NCI-H526 treated with DMSO at 0.1 percent for 48 hours (cell line): ENCODE measurements at regions not wholly inside any gene's neighbourhood (a gene's known extent, or its start where the extent isn't known, plus 50 kb on each side); places are given as distances from the start of the nearest gene placed in this dataset.
"Not testable (repeated sequence)": the region's sequence is repeated elsewhere in the genome, so short reads cannot be mapped to it uniquely, and the experiment has no call there.

Source experiments
- DNase-seq: peaks from one replicate; lab custom pipeline; 2025; lab: John Stamatoyannopoulos, UW

- DNase-seq, result no peak
Measured at GRCh38 chr20:46785958-46786357, 76.5 kb downstream of the SLC2A10 start.

- DNase-seq, result no peak
Measured at GRCh38 chr20:46786566-46786965, 77.1 kb downstream of the SLC2A10 start.

GRCh38 chr20:46787991-46788762, 78.7 kb downstream of the SLC2A10 start:
- no peak for DNase-seq

- DNase-seq, result not testable (repeated sequence)
Measured at GRCh38 chr20:46788763-46789091, 79.3 kb downstream of the SLC2A10 start.

GRCh38 chr20:46789339-46790028, 80.0 kb downstream of the SLC2A10 start:
- DNase-seq, result no peak

- DNase-seq, result no peak
Measured at GRCh38 chr20:46791722-46792416, 82.4 kb downstream of the SLC2A10 start.

- no peak for DNase-seq
Measured at GRCh38 chr20:46797206-46797605, 87.8 kb downstream of the SLC2A10 start.

GRCh38 chr20:46798430-46798829, 89.0 kb downstream of the SLC2A10 start:
- no peak for DNase-seq

GRCh38 chr20:46799781-46800408, 90.4 kb downstream of the SLC2A10 start:
- peak; percentile 10 for DNase-seq

- DNase-seq, result no peak
Measured at GRCh38 chr20:46800409-46800804, 91.0 kb downstream of the SLC2A10 start.

GRCh38 chr20:46801003-46801702, 91.7 kb downstream of the SLC2A10 start:
- DNase-seq, result no peak

GRCh38 chr20:46802722-46803121, 91.9 kb upstream of the EYA2 start:
- DNase-seq, result no peak

GRCh38 chr20:46803123-46804020, 91.3 kb upstream of the EYA2 start:
- no peak for DNase-seq

GRCh38 chr20:46804126-46804525, 90.5 kb upstream of the EYA2 start:
- no peak for DNase-seq

GRCh38 chr20:46805836-46806235, 88.8 kb upstream of the EYA2 start:
- no peak for DNase-seq

GRCh38 chr20:46807998-46808397, 86.6 kb upstream of the EYA2 start:
- no peak for DNase-seq

GRCh38 chr20:46808565-46808964, 86.1 kb upstream of the EYA2 start:
- peak; percentile 60 for DNase-seq

GRCh38 chr20:46809706-46810360, 84.8 kb upstream of the EYA2 start:
- peak; percentile 44 for DNase-seq

GRCh38 chr20:46810448-46811223, 84.0 kb upstream of the EYA2 start:
- peak; percentile 45 for DNase-seq
